Sigmoid colon (tissue), 6 donors: ENCODE measurements at regions not wholly inside any gene's neighbourhood (a gene's known extent, or its start where the extent isn't known, plus 50 kb on each side); places are given as distances from the start of the nearest gene placed in this dataset.

Experiments used
- DNase-seq: peaks from one replicate; pipeline ENCODE4 v3.0.0-alpha.2; 2019
- H3K27ac ChIP-seq, 4 donors: fragments of 200-600 bp; sonication (generic); one replicate each; pipeline ENCODE4 v1.5.1; 2016 to 2019; ENCODE audit warnings: mild to moderate bottlenecking in 1 of 4
- H3K27me3 ChIP-seq, 3 donors: fragments of 200-600 bp; sonication (generic); one replicate each; pipeline ENCODE4 v1.5.1; 2019; ENCODE audit warnings: mild to moderate bottlenecking in 1 of 3
- H3K36me3 ChIP-seq, 4 donors: fragments of 200-600 bp; sonication (generic); one replicate each; pipeline ENCODE4 v1.5.1; 2016 to 2019
- H3K4me1 ChIP-seq, 4 donors: fragments of 200-600 bp; sonication (generic); one replicate each; pipeline ENCODE4 v1.5.1; 2017 to 2019
- H3K4me3 ChIP-seq, 4 donors: fragments of 200-600 bp; sonication (generic); one replicate each; pipeline ENCODE4 v1.5.1; 2017 to 2019; ENCODE audit warnings: mild to moderate bottlenecking in 2 of 4, moderate library complexity in 1 of 4
- H3K9me3 ChIP-seq, 4 donors: fragments of 200-600 bp in 3 of 4; sonication (generic) in 3 of 4; one replicate each; pipeline versions ENCODE4 v1.5.1 to v1.6.1; 2013 to 2019
- CTCF ChIP-seq, 4 experiments: fragments of 450-650 bp in 3 of 4; fragments of 200-600 bp in 1 of 4; IDR thresholded peaks; one replicate each; pipeline ENCODE4 v1.5.1; 2016 to 2019; ENCODE audit warnings: antibody characterized with exemption in 4 of 4, mild to moderate bottlenecking in 3 of 4, moderate library complexity in 2 of 4
- EP300 ChIP-seq, 4 donors: sonication (generic); formaldehyde crosslinking; IDR thresholded peaks; one replicate each; pipeline ENCODE4 v1.6.1; 2017; ENCODE audit warnings: antibody characterized with exemption in 4 of 4
- POLR2A ChIP-seq, 2 donors: fragments of 450-650 bp; IDR thresholded peaks; one replicate each; pipeline ENCODE4 v1.6.1; 2016; ENCODE audit warnings: antibody characterized with exemption in 2 of 2, mild to moderate bottlenecking in 2 of 2, moderate library complexity in 2 of 2
- POLR2AphosphoS5 ChIP-seq, 4 donors: sonication (generic); formaldehyde crosslinking; IDR thresholded peaks; one replicate each; pipeline ENCODE4 v1.6.1; 2017; ENCODE audit warnings: antibody characterized with exemption in 4 of 4
- WGBS, 2 donors: extraction: QIAGEN DNeasy Blood & Tissue Kit; methylation state at CpG; one replicate each; pipeline ENCODE4 v1.1.7; 2013; 5-methylcytosine and 5-hydroxymethylcytosine counted together
- intact Hi-C: fragments of 100-400 bp; cut with DNase I; formaldehyde crosslinking; loops from one replicate; pipeline ENCODE4 v1.15.1; 2023
- donor health status: healthy with polysubstance abuse.
- donor health status: healthy.

GRCh38 chr17:15888436-15888835 is 56.5 kb upstream of the ADORA2B start:
- WGBS, 2 donors: 93% methylated on average over 2 of the region's 2 CpGs; no CpG with 5 or more reads in 1 of the 2 donors
- no peak for DNase-seq
- peaks cover 0 to 8% (median 5%) of the 10 kb centered on the region in 4 donors for H3K4me1 ChIP-seq
- H3K9me3 ChIP-seq: no peaks in the 10 kb centered on the region
- no peaks in the 10 kb centered on the region for H3K27me3 ChIP-seq
- no peaks in the 10 kb centered on the region for H3K36me3 ChIP-seq
- no peak overlapping the region for H3K27ac ChIP-seq
- TF ChIP-seq EP300 (IDR thresholded peaks at IDR 0.05): no peak
- no peak for TF ChIP-seq POLR2AphosphoS5 (IDR thresholded peaks at IDR 0.05)
- intact Hi-C loops: no loop called here
- no peak overlapping the region for H3K4me3 ChIP-seq

- Histone ChIP-seq H3K36me3 (no peaks in the 10 kb centered on the region), H3K4me3 (no peak overlapping the region), H3K9me3 (no peaks in the 10 kb centered on the region), H3K27me3 (no peaks in the 10 kb centered on the region), H3K27ac (no peak overlapping the region), H3K4me1 (peaks cover 0 to 14% (median 10%) of the 10 kb centered on the region in 4 donors)
- intact Hi-C loops: no loop called here
- WGBS, 2 donors: 92 to 93% methylated on average over 3 of the region's 3 CpGs
- TF ChIP-seq POLR2A (IDR thresholded peaks at IDR 0.05): no peak
- TF ChIP-seq POLR2AphosphoS5 (IDR thresholded peaks at IDR 0.05): no peak
- no peak for TF ChIP-seq CTCF (IDR thresholded peaks at IDR 0.05)
- no peak for TF ChIP-seq EP300 (IDR thresholded peaks at IDR 0.05)
- DNase-seq: no peak
Measured at GRCh38 chr17:15890279-15890892, 54.5 kb upstream of the ADORA2B start.

GRCh38 chr17:15891318-15891717 is 53.6 kb upstream of the ADORA2B start:
- Histone ChIP-seq H3K36me3 (no peaks in the 10 kb centered on the region), H3K9me3 (no peaks in the 10 kb centered on the region), H3K4me3 (no peak overlapping the region), H3K27ac (no peak overlapping the region), H3K27me3 (no peaks in the 10 kb centered on the region), H3K4me1 (peaks cover 0 to 14% (median 10%) of the 10 kb centered on the region in 4 donors)
- no peak for DNase-seq
- intact Hi-C loops: no loop called here
- 86 to 95% methylated on average over 3 of the region's 3 CpGs for WGBS, 2 donors
- TF ChIP-seq CTCF (IDR thresholded peaks at IDR 0.05): no peak
- TF ChIP-seq EP300 (IDR thresholded peaks at IDR 0.05): no peak
- TF ChIP-seq POLR2AphosphoS5 (IDR thresholded peaks at IDR 0.05): no peak
- TF ChIP-seq POLR2A (IDR thresholded peaks at IDR 0.05): no peak

- 91 to 94% methylated on average over 10 of the region's 10 CpGs for WGBS, 2 donors
- TF ChIP-seq EP300 (IDR thresholded peaks at IDR 0.05): no peak
- no peak for TF ChIP-seq CTCF (IDR thresholded peaks at IDR 0.05)
- no peak for TF ChIP-seq POLR2AphosphoS5 (IDR thresholded peaks at IDR 0.05)
- TF ChIP-seq POLR2A (IDR thresholded peaks at IDR 0.05): no peak
- no peak for DNase-seq
- intact Hi-C loops: no loop called here
- H3K4me3 ChIP-seq: no peak overlapping the region
- no peak overlapping the region for H3K27ac ChIP-seq
- H3K36me3 ChIP-seq: no peaks in the 10 kb centered on the region
- H3K4me1 ChIP-seq: peaks cover 0 to 14% (median 10%) of the 10 kb centered on the region in 4 donors
- no peaks in the 10 kb centered on the region for H3K9me3 ChIP-seq
- H3K27me3 ChIP-seq: no peaks in the 10 kb centered on the region
Measured at GRCh38 chr17:15892244-15892643, 52.7 kb upstream of the ADORA2B start.

- 18 to 56% methylated on average over 9 of the region's 9 CpGs for WGBS, 2 donors
- TF ChIP-seq EP300 (IDR thresholded peaks at IDR 0.05): no peak
- TF ChIP-seq POLR2AphosphoS5 (IDR thresholded peaks at IDR 0.05): no peak
- TF ChIP-seq POLR2A (IDR thresholded peaks at IDR 0.05): no peak
- no peak for TF ChIP-seq CTCF (IDR thresholded peaks at IDR 0.05)
- Histone ChIP-seq H3K27ac (no peak overlapping the region), H3K27me3 (no peaks in the 10 kb centered on the region), H3K36me3 (no peaks in the 10 kb centered on the region), H3K9me3 (no peaks in the 10 kb centered on the region), H3K4me3 (no peak overlapping the region), H3K4me1 (peaks cover 0 to 14% (median 10%) of the 10 kb centered on the region in 4 donors)
- intact Hi-C loops: no loop called here
- DNase-seq: no peak
Measured at GRCh38 chr17:15892731-15893657, 51.9 kb upstream of the ADORA2B start.
